Activated T-cell treated with anti-CD3 and anti-CD28 coated beads for 48 hours (primary cell): ENCODE measurements at regions not wholly inside any gene's neighbourhood (a gene's known extent, or its start where the extent isn't known, plus 50 kb on each side); places are given as distances from the start of the nearest gene placed in this dataset.
"Not testable (repeated sequence)": the region's sequence is repeated elsewhere in the genome, so short reads cannot be mapped to it uniquely, and the experiment has no call there.

ENCODE experiments used
- DNase-seq: peaks from one replicate; pipeline ENCODE4 v3.0.0-alpha.2; 2020; ENCODE audit warnings: low read depth

DNA sequence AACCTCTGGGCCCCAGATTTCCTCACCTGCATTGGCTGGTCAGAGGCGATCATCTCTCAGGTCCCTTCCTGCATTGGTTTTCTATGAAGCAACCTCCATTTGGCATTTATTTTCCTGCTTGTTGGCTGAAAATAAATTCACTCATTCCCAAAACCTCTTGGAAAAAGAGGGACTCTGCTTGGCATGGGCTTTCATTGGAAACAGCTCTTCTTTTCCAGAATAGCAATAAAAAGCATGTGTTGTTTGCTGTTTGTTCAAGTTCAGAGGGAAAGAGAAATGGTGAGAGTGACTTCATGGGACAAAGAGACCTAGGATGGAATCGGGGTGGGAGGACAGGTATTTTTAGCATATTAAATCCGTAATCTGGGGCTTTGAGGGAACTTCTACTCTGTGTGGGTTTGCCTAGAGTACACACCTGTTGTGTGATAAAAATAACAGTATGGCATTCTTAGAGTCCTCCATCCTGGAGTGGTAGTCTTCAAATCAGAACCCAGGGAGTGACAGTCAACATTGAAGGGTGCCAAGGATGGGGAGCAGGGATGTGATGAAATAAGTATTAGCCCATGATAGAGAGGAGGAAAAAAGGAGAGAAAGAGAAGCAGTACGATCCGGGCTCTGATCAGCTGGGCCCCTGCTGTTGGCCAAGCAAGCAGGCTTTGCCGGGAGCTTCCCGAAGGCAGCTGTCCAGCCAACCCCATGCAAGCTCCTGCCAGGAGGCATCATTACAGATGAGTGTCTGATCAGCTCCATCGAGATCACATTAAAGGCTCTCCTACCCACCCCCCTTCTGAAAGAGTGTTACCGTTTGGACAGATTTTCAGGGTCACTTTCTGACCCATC is 131.9 kb upstream of the NFIA start:
- no peak for DNase-seq

DNA sequence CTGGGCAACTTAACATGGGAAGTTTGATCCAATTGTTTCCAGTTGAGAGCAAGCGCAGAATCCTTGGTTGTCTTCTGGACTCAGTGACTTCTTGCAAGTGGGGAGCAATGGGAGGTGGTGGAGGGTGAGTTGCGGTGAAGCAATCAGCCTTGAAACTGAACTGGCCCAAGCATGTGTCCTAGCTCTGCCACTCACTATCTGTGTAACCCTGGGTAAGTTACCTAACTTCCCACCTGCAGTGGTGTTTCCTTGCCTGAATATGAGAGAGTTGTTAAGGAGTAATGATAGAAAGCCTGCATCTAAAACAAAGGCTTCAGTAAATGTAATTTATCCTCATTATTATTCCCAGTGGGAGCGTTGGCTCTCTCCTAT is 132.5 kb upstream of the NFIA start:
- DNase-seq = no peak

DNA sequence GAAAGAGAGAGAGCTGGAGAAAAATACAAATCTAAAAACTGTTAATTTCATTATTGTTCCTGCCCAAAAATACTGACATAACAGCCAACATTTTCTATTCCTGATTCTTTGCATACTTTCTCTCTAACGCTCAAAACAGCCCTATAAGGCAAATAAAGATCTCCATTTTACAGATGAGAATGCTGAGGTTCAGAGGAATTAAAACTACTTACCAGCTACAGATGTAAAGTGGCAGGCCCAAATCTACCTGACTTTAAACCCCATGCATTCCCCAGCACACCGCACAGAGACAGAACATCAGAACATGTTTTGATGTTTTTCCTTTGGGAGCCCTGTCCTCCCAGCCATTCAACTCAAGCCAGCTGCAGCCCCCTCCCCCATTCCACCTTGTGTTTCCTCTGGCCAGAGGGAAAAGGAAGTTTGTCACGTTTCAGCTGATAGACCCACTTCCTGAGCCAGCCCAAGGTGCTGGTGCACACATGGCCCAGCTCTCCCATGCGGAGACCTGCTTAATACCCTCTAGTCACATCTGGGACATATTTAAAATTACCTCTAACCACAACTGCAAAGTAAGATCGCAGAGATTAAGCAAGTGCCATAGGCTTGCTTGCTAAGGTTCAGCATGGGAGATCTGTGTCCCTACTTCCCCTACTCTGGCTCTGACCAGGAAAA is 133.1 kb upstream of the NFIA start:
- DNase-seq = no peak

DNA sequence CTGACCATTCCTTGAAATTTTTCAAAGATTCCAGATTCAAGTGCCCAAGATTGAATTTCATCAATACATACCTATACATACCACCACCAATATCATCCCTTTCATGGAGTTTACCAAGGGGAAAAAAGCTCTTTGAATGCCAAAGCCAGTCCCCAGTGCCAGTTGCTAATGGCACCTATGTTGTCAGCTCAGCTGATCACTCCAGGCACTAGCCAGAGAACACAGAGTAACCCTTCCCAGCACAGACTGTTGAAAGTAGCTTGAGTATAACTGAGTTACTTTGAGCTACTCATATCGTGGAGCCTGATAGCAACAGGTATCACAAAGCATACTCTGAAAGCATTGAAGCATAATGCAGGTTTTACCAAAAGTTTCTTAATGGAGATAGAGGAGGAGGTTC is 133.9 kb upstream of the NFIA start:
- no peak for DNase-seq

DNA sequence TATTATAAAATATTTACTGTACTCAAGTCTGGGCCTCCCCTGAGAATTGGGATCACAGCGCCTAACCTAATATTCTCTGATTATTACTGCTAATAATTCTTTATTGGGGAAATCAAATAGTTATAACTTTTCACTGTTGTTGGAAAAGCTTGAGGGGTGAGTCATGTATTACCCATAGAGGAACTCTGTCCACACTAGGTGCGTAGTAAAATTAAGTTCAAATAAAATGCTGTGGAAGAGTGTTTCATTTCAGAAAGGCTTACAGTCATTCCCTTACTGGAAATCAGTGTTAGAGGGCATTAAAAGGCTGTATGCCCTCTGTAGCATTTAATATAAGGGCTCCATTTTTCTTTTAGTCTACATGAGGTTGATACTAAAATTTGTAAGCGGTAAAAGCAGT is 135.0 kb upstream of the NFIA start:
- no peak for DNase-seq

DNA sequence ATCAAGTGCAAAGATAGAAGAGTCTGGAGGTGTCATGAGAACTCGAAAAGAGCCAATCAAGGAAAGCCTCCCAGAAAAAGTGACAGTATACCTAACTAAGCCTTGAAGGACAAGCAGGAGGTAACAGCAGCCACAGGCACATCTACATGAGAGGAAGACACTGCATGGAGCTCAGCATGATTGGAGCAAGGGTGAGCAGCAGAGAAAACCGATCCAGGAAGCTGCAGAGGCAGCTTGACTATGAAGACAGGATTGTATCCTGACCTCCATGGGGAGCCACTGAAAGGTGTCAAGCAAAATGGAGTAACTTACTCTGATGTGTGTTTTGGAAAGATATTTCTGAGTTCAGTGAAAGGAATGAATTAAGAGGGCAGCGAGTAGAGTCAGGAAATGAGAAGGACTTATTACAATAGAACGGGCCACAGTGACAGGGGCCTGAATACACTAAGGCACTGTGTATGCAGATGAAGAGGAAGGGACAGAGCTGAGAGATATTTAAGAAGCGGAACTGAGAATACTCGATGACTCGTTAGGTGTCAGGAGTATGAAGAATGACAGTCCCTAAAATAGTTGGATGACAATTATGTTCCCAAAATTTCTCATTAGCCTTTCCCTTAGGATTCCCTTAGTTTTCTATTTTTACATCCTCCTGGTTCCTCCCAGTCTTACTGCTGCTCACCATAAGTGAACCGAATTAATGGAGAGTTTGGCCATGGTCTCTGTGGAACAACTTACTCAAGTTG is 139.3 kb upstream of the NFIA start:
- no peak for DNase-seq

DNA sequence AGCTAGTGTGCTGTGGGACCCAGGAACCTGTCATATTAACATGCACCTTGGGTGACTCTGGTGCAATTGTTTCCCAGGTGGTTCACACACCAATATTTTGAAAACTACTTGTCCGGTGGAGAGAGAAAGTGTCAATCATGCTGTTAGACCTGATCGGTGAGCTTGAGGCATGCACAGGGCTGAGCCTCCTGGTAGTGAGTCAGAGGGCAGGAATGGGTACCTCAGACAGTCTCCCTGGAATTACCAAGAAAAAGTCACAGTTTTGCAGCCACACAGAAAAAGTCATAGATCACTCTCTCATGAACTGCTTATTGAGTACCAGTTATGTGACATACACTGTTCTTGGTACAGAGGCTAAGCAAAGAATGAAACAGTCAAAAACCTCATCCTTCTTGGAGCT is 140.1 kb upstream of the NFIA start:
- no peak for DNase-seq

DNA sequence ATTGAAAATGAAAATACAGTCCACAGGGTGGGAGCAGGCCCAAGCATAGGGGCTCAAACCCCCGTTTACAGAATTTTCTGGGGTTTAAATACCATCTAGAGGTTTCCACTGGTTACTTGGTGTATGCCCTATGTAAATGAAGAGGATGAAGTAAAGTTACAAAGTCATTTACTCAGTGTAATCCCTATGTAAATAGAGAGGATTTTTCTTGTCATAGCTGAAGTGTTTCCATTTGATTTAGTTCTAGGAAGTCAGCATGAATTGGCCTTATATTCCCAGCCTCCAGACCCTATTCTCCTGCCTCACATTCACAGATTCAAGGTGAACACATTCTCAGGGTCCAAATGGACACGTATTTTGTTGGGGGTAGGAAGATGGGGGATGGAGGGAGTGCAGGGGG is 141.7 kb upstream of the NFIA start:
- DNase-seq = not testable (repeated sequence)

DNA sequence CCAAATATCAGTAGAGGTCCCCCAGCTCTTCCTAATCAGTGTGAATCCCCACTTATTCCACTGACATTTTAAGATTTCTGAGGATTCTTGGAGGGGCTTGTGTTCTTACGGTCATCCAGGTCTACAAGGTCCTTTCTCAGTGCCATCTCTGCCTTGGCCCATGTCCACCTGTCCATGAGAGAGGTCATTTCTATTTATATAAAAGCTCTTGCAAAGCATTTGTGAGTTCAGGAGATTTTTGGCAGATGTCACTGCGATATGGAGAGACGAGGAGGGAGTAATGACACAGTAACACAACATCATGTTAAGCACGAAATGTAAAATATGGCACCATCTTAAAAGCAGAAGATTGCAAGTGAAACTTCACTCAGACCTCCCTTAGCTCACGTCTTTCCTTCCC is 144.6 kb upstream of the NFIA start:
- DNase-seq = no peak

DNA sequence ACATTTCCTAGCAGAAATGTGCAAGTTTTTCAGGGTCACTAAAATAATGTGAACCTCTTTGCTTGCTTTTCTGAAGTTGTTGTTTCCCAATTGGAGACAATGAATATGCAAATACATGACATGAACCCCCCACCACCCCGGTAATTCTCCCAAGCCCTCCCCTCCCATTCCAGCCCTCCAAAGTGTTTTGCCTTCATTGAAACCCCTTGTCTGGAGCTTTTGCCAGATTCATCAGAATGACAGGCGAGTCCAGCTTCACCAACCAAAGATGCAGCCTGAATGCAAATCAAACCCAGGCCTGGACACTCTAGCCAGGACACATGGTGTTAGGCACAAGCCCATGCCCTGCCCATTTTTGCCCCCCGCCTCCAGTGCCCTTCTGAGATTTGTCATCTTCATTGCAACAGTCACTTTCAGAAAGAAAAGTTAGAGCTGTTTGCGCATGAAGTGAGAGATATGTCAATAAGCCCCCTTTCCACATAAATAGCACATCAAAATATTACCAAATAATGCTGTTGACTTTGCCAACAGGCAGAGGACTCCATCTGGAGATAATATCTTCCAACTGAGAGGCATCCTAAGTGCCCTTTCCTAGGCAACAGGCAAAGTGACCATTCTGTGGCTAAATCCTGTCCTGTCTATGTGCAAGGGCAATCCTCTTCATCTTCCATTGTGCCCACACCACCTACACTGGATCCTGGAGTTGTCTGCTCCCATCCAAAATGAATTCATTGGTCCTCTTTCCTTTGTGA is 145.6 kb upstream of the NFIA start:
- DNase-seq = no peak

DNA sequence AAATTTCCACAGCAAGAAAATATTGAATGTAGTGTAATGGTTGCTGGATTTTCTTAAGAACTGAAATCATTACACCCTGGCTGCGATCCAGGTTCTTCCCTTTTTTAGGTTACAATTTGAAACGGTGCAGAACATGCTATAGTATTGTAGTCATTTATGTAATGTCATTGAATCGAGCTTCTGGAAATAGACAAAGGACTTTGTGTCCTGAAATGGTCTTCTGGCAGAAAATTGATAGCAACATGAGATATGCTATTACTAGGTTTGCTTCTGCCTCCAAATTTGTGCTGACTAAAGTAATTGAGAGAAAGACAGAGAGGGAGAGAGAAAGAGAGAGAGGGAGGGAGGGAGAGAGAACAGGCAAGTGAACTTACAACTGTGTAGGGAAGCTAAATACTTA is 146.2 kb upstream of the NFIA start:
- no peak for DNase-seq

DNA sequence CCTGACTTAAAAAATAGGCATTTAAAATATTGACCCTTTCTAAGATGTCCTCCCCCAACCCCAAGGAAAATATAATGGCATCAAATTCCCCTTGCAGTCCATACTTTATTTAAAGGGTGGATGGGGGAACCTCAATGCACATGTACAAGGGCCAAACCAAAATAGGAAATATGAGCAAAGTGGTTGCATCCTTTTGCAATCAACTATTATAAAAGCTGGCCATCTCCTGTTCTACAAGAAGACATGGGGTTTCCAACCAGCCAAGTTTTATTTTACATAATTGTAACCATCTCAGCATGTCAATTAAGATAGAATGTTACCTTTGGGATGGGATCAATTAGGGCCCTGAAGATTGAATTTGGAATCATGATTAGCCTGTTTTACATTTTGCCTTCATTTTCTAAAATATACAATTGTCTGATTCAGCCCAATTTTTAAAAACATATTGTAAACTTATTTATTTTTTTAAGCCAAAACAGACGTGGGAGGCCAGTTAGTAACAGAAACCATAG is 146.7 kb upstream of the NFIA start:
- no peak for DNase-seq

DNA sequence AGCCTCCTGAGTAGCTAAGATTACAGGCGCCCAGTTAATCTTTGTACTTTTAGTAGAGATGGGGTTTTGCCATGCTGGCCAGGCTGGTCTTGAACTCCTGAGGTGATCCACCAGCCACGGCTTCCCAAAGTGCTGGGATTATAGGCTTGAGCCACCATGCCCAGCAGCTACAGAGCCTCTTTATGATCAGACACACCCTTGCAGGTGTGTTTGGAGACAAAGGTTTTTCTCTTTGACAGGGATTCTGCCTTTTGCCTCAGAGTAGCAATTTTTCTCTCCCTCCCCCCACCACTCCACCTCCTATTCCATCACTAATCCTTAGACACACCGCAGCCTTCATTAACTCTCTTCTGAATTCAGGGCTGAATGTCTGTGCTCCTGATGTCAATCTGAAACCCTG is 152.2 kb upstream of the NFIA start:
- no peak for DNase-seq

DNA sequence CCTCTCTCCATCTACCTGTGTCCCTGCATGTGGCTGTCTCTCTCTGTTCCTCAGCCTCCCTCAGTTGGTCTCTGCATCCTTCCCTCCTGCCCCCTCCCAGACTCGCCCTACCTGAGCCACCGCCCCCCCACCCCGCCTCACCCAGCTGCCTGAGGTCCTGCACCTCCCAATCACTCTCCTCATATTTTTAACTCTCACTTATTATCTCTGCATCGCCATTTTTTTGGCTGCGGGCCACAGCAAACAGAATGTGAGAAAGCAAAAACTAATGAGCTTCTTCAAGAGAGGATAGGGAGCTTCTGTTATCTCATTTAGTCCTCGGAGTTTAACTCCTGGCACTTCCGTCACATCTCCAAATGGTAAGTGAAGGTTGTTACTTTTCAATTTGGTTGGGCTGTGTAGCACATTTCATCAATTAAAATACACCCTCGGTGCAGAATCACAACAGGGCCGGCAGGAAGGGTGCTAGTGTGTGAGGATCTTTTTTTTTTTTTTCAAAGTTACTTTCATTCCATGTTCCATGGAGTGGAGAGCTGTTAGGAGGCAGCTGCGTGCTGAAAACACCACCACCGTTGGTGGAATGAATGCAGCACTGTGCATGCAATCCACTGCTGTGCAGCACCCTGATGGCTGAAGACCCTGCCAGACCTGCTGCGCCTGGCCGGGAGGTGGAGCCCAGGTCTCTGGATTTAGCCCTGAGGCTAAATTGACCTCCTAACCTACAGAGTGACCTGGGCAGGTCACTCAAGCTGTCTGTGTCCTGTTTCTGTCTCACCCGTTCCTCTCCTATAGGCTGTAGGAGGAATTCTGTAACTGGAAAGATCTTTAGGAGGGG is 157.2 kb upstream of the NFIA start:
- DNase-seq = no peak

DNA sequence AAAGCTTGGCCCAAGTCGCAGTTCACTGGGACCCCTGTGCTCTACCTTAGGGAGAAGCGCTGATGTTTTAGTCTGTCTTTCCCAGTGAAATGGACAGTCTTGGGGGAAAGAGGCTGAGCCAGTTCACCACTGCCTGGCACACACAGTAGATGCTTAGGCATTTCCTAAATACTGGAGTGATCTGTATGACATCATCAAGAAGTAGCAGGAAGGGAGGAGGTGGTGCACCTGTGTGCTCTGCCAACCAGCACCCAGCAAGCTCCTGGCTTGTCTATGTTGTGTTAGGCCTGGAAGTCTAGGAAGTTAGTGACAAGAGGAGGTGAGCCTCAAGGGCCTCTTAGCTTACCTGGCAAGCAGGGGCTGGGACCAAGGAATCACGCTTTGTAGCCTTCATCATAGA is 158.2 kb upstream of the NFIA start:
- DNase-seq = no peak

DNA sequence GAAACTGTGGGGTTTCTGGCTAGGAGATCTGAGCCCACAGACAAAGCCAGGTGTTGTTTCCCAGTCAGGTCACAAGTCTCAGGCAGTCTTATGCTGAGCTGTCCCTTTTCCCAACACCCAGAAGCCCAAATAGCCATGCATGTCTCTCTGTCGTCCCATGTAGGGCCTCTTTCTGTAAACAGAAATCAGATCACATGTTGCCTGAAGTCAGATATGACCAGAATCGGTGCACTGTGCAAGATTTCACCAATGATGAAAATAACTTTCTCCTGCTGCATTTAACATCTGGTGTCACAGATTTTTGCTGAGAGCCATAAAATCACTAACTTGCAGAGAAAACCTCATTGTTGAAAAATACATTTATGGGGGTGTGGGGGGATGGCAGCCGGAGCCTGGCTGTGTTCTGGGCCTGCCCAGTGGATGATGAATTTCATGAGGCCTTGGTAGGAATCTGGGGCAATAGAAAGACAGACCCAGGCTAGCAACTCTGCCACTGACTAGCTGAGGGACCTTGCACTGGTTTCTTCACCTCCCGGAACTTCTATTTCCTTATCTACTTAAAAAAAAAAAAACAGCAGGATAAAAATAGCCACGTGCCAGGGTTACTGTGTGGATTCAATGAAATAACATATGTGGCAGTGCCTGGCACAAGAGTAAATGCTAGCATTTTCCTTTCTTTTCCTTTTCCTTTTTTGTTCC is 158.8 kb upstream of the NFIA start:
- DNase-seq = no peak

DNA sequence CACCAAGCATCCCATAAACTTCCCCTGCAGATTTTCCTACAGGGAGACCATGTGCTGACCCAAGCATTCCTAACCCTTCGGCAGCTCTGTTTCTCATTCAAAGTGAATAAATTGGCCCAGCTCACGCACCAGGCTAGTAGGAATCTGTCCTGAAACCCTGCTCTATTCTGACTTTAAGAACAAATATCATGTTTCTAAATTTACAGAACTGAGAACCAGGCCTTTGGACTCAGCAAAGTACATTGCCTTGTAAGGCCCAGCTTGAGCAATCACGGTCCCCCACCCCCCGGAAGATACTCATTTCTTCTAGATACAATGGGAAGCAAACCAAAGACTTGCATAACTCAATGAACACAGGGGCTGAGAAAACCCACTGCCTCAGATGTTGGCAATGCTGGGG is 160.1 kb upstream of the NFIA start:
- no peak for DNase-seq

DNA sequence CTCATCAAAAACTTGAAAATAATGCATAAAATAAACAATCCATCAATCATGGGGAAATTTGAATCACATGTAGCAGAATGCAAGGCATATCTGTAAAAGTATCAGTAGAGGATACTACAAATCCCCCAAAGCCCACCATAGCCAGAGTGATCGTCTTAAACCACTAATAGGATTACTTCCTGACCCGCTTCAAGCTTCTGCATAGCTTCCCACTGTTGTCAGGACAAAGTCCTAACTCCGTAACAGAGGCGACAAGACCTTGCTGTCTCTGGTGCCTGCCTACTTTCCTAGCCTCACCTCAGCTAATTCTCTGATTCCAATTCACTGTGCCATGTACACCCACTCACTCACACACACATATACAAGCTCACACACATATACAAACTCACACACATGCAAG is 161.2 kb upstream of the NFIA start:
- DNase-seq = no peak

DNA sequence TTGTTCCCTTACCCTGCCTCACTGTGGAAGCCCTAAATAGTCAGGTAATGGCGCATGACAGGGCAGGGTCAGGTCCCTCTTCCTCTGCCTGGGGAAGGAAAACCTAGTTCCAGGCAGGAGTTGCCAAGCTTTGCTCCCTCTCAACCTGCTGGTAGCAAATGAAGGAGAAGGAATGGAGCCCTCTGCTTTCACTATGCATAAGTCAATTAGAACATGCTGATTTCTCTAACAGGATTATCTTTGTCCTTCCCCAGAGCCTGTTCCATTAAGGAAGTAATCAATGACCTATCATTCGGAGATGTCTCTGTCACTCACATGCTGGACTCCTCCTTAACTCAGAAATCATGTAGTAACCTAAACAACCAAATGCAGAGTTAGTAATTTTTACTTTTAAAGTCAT is 161.8 kb upstream of the NFIA start:
- DNase-seq = no peak

DNA sequence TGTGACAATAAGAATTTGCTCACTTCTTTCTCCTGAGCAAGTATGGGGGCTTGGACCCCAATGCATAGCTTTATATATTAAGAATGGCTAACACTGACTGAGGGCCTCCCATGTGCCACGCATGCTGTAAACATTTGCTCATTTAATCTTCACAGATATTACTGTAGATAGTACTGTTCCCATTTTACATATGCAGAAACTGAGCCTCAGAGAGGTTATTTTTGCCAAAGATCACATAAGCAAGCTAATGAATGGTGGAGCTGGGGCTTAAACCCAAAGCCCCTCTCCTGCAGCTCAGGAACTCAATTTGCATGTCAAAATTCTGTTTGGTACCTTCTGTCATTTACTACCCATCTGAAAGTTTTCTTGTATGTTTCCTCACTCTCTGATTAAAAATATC is 163.5 kb upstream of the NFIA start:
- no peak for DNase-seq

DNA sequence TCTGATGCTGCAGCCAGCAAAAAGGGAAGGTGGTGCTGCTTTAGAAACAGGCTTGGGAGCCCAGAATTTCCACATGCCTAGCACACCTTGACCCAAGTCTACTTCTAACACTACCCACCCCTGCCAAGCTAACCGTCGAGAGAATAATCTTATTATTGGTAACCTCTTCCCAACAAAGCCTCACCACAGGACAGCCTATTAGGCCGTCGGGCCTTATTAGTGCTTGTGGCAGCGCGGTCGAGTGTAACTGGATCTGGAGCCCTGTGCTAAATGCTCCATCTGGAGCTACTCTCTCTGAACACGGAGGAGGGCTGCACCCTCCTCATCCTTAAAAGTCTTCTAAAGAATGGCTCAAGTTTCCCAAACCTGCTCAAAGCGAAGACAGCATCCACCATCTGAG is 165.5 kb upstream of the NFIA start:
- DNase-seq = no peak
